ENCODE measurements at regions not wholly inside any gene's neighbourhood (a gene's known extent, or its start where the extent isn't known, plus 50 kb on each side); places are given as distances from the start of the nearest gene placed in this dataset.
A peak's percentile ranks its signal among the peaks of the same experiment; 100 is the strongest.
"Not testable (repeated sequence)": the region's sequence is repeated elsewhere in the genome, so short reads cannot be mapped to it uniquely, and the experiment has no call there.

DNA sequence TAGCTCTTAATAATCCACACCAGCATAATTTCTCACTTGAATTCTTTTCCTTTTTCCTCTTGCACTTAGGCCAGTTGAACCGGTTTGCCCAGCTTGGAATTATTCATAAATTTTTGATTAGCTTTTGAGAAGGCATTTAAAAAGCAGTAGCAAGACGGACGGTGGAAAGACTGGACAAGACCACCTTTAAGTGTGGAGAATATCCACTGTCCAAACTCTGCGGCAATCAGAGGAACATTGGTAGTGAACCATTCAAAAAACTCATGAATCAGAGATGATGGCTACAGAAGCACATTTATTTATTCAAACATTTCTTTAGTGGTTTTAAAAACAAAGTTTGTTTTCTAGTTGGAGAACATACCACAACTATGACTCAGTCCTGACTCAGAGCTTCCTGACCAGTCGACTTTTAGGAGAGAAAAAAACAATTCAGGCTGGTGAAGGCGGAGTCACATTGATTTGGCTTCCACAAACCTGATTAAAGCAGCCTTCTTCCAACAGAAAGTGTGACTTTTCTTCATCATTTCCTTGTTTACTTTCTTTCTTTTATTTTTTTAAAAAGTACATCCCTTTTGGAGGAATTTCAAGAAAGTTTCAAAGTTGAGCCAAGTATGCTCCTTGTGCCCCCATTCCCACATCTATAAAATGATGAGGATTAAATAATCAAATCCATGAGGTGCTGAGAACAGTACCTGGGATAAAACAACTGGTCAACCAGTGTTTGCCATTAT, 128.8 kb downstream of the ADSS2 start:
- peak; percentile 6 for DNase-seq (ENCODE audit: low spot score)

DNA sequence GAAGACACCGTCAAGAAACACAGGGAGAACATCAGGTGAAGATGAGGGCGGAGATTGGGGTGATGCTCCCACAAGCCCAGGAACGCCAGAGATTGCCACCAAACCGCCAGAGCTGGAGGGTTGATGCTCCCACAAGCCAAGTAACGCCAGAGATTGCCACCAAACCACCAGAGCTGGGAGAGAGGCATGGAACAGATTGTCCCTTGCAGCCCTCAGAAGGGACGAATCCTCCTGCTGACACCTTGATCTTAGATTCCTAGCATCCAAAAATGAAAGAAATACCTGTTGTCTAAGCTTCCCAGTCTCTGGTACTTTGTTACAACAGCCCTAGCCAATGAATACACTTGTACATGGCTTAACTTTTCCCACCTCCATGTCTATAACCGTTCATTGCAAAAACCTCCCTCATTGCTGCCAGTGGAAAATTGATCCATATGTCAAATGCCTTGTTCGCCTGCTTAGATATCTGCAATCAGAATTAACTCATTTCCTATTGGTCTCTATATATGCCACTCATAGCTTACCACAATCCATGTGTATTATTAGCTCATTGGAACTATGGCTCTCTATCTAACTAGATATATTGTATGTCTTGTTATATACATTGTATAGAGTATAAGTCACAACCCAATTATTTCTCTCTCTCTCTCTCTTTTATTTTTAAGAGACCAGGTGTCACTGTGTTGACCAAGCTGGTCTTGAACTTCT, 127.4 kb downstream of the ADSS2 start:
- DNase-seq (ENCODE audit: low spot score), result no peak

DNA sequence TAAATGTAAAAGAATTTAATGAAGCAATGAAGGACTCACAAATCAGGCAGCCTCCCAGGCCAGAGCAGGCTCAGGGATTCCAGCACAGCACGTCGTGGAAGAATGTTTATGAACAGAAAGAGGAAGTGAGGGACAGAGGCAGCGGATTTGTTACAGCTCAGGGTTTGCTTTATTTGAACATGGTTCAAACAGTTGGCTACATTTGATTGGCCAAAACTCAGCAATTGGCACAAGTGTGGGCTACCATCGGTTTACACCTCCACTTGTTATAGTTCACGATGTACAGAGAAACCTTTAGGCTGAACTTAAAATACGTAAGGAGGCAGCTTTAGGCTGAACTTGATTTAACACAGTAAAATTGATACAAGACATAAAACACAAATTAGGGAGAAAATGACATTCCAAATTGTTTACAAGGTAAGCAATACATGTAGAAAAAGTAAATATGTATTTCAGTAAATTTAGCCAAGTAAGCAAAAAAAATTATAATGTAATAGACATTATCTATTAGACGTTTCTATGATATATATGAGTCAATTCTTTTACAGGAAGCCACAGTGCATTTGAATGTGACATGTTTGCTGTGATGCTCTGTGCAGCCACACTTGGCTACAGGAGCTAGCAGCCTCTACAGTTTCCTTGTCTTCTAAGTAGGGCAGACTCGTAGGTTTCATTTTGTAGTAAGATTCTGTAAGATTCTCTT, 126.5 kb downstream of the ADSS2 start:
- DNase-seq (ENCODE audit: low spot score), result no peak

DNA sequence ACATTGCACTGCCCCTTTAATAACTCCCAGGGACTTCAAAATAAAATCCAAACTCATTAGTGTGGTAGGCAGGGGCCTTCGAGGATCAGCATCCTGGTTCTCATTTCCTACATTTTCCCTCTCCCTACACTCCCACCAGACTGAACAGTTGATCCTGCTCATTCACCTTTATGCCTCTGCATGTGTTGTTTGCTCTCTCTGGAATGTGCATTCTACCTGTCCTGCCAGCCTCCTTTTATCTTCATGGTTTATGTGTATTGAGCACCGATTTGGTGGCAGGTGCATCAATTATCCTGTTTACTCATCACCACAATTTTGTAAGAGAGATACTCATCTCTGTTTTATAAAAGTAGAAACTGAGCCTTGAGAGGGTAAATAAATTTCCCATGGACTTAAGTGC, 125.0 kb downstream of the ADSS2 start:
- no peak for DNase-seq (ENCODE audit: low spot score)

DNA sequence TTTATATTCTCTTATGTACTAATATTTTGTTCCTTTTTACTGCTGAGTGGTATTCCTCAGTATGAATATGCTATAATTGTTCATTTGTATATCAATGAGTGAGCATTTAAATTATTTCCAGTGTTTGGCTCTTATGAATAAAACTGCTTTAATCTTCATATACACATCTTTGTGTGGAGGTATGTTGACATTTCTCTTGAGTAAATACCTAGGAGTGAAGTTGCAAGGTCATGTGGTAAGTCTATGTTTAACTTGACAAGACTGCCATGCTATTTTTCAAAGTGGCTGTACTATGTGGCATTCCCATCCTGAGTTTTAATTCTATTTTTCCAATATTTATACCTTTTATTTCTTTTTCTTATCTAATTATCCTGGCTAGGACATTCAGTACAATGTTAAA, 124.2 kb downstream of the ADSS2 start:
- DNase-seq (ENCODE audit: low spot score), result no peak

DNA sequence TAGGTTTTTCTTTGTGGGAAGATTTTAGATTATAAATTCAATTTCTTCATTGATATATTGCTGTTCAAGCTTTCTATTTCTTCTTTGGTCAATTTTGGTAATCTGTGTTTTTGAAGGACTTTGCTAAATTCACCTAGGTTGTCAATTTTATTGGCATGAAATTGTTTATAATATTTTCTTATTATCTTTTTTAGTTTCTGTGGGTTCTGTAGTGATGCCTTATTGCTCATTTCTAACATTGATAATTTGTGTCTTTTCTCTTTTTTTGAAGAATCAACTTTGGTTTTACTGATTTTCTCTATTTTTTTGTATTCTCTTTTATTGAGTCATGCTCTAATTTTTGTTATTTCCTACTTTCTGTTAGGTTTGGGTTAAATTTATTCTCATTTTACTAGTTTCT, 123.2 kb downstream of the ADSS2 start:
- DNase-seq (ENCODE audit: low spot score), result no peak

DNA sequence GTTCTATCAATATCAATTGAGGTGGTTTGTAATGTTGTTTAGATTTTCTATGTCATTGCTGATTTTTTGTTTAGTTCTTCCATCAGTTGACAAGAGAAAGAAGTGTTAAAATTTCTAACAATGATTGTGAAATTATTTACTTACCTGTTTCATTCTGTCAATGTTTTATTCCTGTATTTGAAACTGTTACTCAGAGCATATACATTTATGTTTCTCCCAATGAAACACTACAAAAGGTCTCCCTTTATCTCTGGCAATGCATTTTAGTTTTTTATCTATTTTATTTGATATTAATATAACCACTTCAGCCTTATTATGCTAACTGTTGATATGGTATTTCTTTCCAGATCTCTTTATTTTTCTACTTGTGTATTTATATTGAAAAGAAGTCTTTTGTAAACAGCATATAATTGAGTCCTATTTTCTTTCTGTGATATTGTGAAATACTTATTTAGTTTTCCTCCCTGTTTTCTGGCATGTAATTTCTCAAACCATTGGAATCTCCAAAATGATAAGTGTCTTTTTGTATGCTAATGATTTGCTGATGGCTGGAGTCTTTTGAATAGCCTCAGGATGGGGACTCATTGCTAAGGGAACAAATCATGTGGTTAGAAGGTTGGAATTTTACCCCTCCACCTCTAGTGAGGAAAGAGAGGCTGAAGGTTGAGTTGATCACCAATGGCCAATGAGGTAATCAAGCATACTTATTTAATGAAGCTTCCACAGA, 122.0 kb downstream of the ADSS2 start:
- DNase-seq (ENCODE audit: low spot score), result no peak

DNA sequence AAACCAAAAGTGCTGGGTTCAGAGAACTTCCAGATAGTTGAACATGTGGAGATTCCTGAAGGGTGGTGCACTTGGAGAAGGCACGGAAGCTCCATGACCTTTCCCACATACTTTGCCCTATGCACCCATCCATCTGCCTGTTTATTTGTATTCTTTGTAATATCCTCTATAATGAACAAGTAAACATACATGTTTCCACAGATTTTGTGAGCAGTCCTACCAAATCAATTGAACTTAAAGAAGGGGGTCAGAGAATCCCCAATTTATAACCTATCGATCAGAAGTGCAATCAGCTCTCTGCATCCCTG, 121.4 kb downstream of the ADSS2 start:
- no peak for DNase-seq (ENCODE audit: low spot score)

DNA sequence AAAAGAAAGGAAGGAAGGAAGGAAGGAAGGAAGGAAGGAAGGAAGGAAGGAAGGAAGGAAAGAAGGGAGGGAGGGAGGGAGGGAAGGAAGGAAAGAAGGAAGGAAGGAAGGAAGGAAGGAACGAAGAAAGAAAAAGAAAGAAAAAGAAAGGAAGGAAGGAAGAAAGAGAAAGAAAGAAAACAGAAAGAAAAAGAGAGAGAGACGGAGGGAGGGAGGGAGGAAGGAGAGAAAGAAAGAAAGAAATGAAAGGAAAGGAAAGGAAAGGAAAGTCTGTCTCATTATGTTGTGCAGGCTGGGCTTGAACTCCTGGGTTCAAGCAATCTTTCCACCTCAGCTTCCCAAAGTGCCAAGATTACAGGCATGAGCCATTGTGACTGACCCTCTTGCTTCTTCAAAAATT, 118.9 kb downstream of the ADSS2 start:
- not testable (repeated sequence) for DNase-seq (ENCODE audit: low spot score)

DNA sequence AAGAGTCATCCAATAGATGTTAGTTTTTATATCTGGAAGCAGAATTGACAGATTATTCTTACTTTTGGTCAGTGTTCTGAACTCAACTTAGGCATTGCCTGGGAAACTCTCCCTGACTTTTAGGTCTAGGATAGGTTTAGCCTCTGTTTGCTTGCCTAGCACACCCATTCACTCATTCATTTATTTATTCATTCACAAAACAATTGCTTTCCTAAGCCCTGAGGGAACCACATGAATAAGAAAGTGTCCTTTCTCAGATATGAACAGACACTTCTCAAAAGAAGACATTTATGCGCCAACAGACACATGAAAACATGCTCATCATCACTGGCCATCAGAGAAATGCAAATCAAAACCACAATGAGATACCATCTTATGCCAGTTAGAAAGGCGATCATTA, 117.4 kb downstream of the ADSS2 start:
- DNase-seq (ENCODE audit: low spot score), result not testable (repeated sequence)

DNA sequence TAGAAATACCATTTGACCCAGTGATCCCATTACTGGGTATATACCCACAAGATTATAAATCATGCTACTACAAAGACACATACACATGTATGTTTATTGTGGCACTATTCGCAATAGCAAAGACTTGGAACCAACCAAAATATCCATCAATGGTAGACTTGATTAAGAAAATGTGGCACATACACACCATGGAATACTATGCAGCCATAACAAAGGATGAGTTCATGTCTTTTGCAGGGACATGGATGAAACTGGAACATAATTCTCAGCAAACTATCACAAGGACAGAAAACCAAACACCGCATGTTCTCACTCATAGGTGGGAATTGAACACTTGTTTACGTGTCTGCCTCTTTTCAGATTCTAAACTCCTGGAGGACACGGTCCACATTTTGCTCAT, 116.9 kb downstream of the ADSS2 start:
- DNase-seq (ENCODE audit: low spot score), result not testable (repeated sequence)

DNA sequence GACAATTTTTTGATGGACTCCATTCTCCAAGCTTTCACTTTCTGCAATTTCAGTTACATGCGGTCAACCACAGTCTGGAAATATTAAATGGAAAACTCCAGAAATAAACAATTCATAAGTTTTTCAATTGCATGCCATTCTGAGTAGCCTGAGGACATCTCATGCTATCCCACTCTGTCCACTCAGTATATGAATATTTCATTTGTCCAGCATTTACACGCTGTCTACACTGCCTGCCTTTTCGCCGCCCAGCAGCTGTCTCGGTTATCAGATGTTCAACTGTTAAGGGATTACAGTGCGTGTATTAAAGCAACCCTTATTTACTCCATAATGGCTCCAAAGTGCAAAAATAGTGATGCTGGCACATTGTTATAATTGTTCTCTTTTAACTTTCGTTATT, 116.3 kb downstream of the ADSS2 start:
- DNase-seq (ENCODE audit: low spot score), result no peak

DNA sequence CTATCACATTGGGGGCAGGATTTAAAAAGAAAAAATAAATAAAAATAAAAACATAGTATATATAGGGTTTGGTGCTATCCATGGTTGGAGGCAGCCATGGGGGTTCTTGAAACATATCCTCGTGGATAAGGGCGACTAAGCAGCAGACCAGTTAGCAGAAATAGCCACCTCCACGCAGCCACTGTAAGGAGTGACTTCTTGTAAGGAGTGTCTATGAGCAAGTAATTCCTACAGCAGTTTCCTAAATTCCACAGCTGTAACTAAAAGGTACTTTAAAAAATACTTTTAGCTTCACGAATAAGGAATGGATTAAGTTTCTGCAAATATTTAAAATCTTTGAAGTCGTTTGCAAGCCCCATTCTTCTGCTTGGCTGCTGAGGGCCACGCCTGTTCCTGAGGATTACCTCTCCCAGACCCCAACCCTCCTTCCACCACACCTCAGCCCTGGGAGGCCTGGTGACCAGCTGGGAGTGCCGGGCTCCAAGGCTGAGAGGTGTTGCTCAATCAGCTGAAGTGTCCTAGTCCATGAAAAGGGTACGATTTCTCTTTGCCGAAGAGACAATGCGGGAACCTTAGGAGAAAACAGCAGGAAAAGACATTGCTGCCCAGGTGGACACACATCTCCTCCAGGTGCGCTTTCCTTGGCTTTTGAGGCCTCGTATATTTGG, 115.3 kb downstream of the ADSS2 start:
- no peak for DNase-seq (ENCODE audit: low spot score)

DNA sequence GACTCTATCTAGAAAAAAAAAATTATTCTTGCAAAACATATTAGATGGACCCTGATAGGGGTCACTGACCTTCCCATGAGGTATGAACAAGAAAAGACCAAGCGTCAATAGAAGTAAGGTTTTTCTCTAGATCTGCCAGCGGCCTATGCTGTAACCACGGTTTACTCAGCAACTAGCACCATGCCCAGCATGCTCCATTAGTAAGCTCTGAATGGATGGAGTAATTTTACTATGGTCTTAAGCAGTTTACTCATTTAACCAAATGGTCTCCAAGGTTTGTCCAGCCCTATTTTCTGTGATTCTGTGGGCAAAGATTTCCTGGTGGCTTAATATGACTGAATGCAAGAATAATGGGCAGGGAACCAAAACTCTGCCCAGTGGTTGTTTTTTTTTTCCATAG, 113.9 kb downstream of the ADSS2 start:
- no peak for DNase-seq (ENCODE audit: low spot score)

DNA sequence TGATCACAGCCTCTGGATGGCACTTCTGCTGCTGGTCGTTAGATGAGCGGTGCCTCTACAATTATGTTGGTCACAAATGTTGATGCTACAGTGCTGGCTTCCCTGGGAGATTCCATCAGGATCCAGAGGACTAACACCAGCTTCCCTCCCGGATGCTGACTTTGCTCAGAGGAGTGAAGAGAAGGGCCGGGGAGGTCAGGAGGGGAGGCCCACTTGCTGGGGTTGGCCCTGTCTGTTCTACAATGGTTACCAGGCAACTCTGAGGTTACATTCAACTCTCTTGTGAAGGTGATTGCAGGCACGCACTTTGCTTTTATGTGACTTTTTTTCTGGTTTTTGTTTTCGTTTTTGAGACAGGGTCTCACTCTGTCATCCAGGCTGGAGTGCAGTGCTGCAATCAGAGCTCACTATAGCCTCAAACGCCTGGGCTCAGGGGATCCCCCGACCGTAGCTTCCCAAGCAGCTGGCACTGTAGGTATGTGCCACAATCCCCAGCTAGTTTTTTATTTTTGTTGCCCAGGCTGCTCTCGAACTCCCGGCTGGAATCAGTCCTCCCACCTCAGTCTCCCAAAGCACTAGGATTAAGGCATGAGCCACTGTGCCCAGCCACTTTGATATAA, 112.5 kb downstream of the ADSS2 start:
- no peak for DNase-seq (ENCODE audit: low spot score)

DNA sequence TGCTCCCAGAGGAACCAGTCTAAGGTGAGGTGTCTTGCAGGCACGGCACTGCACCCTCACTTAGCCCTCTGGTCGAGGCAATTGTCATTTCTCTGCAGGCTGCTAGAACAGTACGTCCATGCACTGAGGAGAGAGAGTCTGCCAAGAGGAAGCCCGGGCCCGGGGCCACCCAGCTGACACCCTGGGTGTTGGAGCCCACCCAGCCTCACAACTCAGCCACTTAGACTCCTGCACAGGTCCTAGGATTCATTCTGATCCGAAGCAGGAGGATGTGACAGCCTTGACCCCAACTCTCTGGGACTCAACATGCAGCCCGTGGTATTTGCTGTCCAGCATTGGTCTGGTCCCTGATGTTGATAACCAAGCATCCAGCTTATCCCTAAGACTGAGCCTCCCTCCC, 111.9 kb downstream of the ADSS2 start:
- no peak for DNase-seq (ENCODE audit: low spot score)

DNA sequence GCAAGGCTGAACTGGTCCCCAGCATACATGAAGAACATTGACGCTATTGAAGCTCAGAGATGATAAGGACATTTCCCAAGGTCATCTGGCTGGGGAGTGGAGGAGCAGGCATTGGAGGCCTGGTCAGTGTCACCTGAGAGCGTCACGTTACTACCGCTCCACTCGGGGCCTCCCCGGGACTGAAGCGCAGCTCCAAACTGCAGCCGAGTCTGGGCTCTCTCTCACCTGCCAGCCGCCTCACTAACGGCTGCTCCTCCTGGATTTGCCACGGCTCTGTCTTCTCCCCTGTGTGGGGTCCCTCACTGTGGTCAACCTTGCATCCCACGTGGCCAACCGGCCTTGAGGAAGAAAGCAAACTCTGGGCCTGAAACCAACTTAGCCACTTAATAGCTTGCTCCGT, 111.3 kb downstream of the ADSS2 start:
- no peak for DNase-seq (ENCODE audit: low spot score)

DNA sequence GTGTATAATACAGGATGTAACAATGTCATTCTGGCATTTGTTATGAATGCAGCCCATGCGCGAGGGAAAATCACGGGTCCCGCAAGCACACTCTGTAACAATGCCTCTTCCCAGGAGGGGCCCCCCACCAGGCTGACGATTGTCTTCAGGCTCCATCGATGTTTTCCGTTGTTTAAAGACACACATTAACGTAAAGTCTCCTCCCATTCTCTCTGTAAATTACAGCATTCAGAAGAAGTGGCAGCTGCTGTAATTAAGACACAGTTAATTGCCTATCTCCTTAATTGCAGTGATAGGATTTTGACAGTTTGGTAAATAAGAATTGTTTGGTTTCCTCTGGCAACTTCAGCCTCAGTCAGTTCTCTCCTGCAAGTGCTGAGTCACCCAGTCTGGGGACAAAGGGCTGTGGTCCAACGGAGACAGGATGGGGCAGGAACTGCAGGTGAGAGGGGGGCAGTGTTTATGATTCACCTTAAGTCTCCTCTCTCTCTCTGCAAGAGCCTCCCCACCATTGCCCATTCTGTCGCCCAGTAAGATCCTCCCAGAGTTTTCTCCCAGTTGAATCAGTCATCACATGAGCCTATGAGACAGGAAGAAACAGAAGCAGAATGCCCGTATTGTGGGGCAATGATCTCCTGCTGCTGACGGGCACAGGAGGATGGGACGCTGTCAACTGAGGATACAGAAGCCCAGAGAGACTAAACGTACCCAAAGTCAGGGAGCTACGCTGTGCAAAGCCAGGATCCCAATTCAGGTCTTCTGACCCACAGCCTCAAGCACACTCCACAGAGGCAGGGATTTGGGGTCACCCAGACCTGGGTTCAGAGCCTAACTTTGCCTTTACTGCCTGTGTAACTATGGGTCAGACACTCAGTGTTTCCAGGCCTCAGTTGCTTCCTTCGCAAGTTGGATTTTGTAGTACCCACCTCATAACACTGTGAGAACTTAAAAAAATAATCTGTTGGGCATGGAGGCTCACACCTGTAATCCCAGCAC, 110.0 kb downstream of the ADSS2 start:
- DNase-seq (ENCODE audit: low spot score), result peak; percentile 5

DNA sequence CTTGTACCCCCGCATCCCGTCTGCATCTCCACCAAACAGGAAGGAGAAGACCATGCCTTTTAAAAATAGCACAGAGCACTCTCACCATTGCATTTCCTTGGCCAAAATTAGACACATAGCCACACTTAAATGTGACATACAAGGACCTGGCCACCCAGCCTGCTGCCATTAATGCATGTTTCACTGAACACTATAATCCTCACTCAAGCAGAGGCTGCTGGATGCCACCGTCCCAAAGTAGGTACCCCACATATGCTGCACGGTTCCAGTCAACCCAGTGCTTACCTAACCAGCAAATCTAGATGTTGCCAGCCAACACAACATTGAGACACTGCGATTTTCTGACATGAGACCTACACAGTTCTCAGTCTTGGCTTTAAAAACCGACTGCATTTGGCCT, 107.7 kb downstream of the ADSS2 start:
- DNase-seq (ENCODE audit: low spot score), result no peak

DNA sequence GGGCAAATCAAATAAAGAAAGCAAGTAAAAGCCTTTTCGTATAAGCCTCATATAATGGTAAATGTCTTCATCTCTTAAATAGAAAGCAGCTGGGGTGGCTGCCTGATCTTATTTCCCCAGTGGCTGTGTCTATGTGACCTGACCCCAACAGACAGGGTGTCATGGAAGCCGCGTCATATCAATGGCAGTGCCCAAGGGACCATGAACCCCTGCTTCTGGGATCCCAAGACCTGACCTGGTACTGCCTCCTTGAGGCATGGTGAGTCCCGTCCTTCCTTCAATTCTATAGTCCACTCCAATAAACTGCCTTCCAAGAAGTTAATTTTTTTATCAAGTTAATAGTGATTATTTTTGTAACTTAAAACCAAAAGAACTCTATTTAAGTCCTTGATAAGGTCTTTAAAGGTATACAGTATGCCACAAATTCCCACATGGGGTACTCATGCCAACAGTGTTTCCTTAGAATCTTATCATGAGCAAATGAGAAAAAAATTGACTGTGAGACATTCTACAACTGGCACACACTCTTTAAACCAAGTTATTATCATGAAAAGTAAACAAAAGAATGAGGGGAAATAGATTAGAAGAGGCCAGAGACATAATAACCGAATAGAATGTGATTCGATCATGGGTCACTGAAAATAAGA, 104.6 kb downstream of the ADSS2 start:
- no peak for DNase-seq (ENCODE audit: low spot score)

Measured in cerebellar cortex (tissue), 1 donor.